Fibroblast of gingiva (primary cell): ENCODE measurements at regions not wholly inside any gene's neighbourhood (a gene's known extent, or its start where the extent isn't known, plus 50 kb on each side); places are given as distances from the start of the nearest gene placed in this dataset.
A peak's percentile ranks its signal among the peaks of the same experiment; 100 is the strongest.

Experiments used
- DNase-seq: peaks from one replicate; pipeline ENCODE4 v3.0.0-alpha.2; 2011; ENCODE audit warnings: low read depth

GRCh38 chr18:24674200-24674599, 213.8 kb downstream of the HRH4 start:
- no peak for DNase-seq

DNA sequence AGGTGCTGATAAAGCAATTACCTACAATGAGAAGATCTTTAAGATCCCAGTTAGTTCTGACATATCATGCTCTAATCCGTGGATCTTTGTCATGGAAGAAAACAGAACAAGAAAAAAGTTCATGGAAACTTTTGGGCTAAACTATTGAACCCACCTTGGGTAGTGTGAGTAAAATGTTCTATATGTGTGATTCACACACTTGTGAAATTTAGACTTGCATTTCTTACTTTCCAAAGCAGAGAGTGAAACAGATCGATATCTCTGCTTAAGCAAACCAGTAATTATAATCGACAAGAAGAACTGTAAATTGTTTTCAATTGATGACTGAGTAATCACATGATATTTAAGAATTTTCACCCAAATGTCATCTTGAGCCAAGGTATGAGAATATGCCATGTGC, 214.2 kb downstream of the HRH4 start:
- DNase-seq, result no peak

DNA sequence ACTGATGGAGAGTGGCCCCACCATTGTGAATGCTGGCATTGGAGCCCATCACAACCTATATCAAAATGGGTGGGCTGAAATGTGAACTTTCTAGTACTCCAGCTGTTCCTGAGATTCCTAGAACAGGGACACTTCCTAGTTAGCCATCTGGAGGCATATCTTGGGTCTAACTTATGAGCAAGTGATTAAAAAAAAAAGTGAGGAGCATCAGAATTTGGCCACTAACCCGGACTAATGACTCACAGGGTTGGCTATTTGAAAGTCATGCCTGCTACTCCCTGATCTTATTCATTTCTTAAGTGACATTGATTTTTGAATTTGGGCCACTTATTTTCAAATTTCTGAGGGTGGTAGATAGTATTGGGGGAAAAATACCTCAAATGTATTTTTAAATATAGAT, 216.6 kb downstream of the HRH4 start:
- DNase-seq, result peak; percentile 13

DNA sequence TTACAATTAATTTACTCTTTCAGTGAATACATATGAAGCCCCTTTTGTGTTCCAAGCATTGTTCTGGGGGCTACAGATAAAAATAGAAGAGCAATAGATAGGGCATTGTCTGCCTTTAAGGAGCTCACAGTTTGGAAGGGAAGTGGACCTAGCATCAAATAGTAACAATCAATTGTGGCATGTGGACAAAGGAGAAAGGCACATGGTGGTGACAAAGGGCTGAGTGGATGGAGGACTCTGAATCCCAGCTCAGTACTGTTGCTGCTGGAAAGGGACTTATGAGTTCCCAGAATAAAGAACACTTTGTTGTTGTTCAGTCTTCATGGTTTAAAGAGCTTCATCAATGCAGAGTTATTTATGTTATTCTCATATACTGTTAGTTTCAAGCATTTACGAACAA, 217.7 kb downstream of the HRH4 start:
- DNase-seq, result no peak

DNA sequence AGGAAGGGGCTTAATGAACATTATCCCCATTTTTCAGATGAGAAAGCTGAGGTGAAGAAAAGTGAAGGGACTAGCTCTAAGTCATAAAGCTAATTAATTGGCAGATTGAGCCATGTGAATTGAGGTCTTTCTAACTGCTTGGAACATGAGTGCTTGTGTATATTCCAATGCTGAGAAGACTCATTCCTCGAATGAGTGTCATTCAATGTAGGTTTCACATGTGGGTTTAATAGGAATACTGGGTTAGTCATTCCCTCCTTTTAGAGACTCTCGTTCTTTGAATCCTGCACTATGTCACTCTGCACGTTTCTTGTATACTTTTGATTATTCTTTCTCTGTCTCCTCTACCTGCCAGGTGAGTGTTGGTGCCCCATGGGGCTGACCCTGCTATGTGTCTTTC, 218.2 kb downstream of the HRH4 start:
- DNase-seq, result no peak

DNA sequence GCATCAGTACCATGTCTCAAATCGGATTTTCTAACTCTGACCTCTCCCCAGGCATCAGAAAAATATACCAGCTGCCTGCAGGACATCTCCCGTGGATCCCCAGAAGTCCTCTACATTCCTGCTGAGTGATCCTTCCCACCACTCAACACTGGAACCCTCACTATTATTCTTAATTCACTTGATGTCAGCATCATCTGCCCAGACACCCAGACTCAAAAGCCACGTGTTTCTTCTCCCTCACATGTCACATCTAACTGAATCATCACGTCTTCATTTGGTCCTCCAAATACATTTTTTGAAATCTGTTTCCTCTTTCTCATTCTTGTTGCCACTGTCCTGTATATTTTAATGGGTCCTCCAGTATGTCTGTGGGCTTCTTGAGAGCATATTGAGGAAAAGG, 218.6 kb downstream of the HRH4 start:
- DNase-seq, result no peak

GRCh38 chr18:24683925-24684324, 223.5 kb downstream of the HRH4 start:
- no peak for DNase-seq

- no peak for DNase-seq
These were observed 225.0 kb downstream of the HRH4 start for GRCh38 chr18:24685254-24685959.

DNA sequence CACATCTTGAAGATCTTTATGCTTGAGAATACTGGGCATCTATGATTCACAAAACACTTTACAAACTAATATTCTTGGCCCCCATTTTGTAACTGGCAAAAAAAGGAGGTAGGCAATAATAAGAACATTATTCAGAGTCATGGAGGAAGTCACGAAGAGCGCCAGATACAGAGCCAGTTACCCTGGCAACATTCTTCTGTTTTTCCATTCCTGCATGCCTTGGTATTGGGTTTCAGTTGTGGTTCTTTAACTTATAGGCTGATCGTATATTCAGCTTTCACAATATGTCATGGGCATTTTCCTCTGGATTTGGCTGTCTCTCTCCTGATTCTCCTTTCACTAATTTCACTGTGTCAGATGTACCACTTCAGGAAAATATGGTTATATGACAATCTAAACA, 234.7 kb downstream of the HRH4 start:
- peak; percentile 30 for DNase-seq

GRCh38 chr18:24702001-24702515, 241.6 kb downstream of the HRH4 start:
- DNase-seq, result no peak

- no peak for DNase-seq
These were observed 242.9 kb downstream of the HRH4 start for GRCh38 chr18:24703316-24703715.

GRCh38 chr18:24704946-24705630, 244.7 kb downstream of the HRH4 start:
- DNase-seq, result peak; percentile 83

GRCh38 chr18:24710474-24710873, 250.0 kb downstream of the HRH4 start:
- no peak for DNase-seq

GRCh38 chr18:24719791-24720190, 259.4 kb downstream of the HRH4 start:
- no peak for DNase-seq

GRCh38 chr18:24721388-24721787, 261.0 kb downstream of the HRH4 start:
- DNase-seq, result no peak

DNA sequence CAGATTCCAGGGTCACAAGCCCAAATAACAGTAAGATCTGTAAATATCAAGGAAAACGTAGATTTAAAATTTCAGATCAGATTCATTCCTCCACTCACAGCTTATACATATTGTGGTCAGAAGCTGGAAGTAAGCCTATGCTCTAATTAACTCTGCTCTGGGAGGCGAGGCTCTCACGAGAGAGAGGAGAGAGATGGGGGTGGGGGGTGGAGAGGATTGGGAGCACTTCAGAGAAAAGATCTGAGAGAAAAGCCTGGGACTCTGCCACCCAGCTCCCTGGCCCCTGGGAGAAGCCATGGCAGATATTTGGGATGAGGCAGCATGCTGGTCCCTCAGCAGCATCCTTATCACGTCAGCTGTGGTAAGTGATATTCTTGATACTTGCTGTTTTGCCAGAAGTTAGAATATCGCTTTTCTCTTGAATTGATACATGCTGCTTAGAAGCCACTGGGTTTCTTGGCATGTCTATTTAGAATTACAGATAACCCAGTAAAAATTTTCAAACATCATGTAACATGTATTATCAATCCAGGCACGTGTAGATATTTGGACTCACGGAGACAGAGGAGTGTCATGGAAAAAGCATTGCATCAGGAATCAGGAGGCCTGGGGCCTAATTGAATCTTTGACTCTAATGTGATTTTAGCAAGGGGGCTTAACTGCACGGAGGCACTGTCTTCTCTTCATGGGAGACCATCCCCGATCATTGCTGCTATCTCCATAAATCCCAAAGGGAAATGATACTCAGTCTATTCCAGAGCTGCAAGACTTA, 265.4 kb downstream of the HRH4 start:
- no peak for DNase-seq

GRCh38 chr18:24726727-24727492, 266.5 kb downstream of the HRH4 start:
- peak; percentile 77 for DNase-seq

- no peak for DNase-seq
These were observed 267.2 kb downstream of the HRH4 start for GRCh38 chr18:24727685-24728084.

GRCh38 chr18:24731158-24731557, 270.7 kb downstream of the HRH4 start:
- DNase-seq, result no peak

DNA sequence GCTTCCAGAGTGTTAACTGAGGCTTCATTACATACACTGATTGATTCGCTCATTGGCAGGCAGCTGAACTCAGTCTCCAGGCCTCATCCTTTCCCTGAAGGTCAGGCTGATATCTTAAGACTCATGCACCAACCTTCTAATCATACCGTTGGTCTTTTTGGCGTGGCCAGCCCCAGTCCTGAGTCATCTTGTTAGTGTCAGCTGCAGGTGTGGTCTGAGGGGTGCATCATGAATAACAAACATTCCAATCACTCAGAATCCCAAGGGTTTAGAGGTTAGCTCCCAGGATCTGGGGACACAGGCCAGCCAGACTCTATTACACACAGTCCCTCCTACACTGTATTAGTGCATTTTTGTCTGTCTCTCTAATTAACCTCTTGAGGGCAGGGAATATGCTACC, 271.5 kb downstream of the HRH4 start:
- DNase-seq, result no peak

DNA sequence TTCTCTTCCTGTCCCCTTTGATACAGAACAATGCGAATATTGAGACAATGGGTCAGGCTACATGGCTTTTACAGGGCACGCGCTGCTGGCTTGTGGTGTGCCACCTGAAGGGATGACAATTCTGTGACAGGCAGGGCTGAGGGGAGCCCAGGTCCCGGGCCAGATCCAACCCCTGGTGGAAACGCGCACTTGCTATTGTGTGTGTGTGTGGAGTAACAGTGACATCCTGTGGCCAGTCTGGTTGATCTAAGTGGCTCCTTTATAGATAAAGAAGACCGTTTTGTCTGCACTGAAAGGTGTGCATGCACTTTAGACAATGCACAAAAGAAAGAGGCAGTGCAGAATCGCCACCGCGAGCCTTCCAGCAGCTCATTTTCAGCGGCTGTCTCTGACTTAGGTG, 273.6 kb downstream of the HRH4 start:
- no peak for DNase-seq

DNA sequence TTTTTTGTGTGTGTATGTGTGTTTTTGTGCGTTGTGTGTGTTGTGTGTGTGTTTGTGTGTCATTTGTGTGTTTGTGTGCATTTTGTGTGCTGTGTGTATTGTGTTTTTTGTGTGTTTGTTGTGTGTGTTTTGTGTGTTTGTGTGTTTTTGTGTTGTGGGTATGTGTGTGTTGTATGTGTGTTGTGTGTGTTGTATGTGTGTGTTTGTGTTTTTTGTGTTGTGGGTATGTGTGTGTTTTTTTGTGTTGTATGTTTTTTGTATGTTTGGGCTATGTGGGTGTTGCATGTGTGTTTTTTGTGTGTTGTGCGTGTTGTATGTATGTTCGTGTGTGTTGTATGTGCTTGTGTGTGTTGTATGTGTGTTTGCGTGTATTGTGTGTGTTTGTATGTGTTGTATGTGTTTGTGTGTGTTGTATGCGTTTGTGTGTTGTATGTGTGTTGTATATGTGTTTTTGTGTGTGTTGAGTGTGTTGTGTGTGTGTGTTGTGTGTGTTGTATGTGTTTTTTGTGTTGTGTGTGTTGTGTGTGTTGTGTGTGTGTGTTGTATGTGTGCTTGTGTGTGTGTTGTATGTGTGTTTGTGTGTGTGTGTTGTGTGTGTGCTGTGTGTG, 275.3 kb downstream of the HRH4 start:
- DNase-seq, result no peak
